ENCODE measurements at regions not wholly inside any gene's neighbourhood (a gene's known extent, or its start where the extent isn't known, plus 50 kb on each side); places are given as distances from the start of the nearest gene placed in this dataset.

DNA sequence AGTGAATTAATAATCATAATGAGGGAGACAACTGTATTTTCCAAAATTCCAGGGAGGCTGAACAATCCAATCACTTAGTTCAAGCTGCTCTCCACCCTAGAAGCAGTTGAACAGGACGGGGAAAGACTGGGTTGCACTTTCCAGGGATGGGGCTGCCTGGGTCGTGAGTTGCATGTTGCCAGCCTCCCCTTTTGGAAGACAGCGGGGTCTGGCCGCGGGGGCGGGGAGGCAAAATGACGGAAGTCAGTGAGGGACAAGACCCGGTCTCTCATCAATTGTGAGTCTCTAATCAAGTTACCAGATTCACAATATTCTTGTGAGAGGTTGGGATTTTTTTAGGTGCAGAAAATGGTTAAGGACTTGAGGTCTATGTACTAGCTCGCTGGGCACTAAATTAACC is 484.1 kb downstream of the ZSWIM6 start:
- TF ChIP-seq TAF1 (IDR thresholded peaks at IDR 0.05; ENCODE audit: borderline replicate concordance, insufficient read depth, low read length) (no peak), FOXP2 (optimal IDR thresholded peaks at IDR 0.05; ENCODE audit: borderline replicate concordance, extremely low read depth, extremely low read length, insufficient read depth) (no peak)

- no peak for TF ChIP-seq SIN3A (IDR thresholded peaks at IDR 0.05; ENCODE audit: borderline replicate concordance, insufficient read depth, low read length)
- no peak for TF ChIP-seq FOXP2 (optimal IDR thresholded peaks at IDR 0.05; ENCODE audit: borderline replicate concordance, extremely low read depth, extremely low read length, insufficient read depth)
- TF ChIP-seq POLR2AphosphoS5 (IDR thresholded peaks at IDR 0.05; ENCODE audit: low read depth, low read length), result no peak
- TF ChIP-seq TAF1 (IDR thresholded peaks at IDR 0.05; ENCODE audit: borderline replicate concordance, insufficient read depth, low read length), result no peak
- TF ChIP-seq, protein P1, sequence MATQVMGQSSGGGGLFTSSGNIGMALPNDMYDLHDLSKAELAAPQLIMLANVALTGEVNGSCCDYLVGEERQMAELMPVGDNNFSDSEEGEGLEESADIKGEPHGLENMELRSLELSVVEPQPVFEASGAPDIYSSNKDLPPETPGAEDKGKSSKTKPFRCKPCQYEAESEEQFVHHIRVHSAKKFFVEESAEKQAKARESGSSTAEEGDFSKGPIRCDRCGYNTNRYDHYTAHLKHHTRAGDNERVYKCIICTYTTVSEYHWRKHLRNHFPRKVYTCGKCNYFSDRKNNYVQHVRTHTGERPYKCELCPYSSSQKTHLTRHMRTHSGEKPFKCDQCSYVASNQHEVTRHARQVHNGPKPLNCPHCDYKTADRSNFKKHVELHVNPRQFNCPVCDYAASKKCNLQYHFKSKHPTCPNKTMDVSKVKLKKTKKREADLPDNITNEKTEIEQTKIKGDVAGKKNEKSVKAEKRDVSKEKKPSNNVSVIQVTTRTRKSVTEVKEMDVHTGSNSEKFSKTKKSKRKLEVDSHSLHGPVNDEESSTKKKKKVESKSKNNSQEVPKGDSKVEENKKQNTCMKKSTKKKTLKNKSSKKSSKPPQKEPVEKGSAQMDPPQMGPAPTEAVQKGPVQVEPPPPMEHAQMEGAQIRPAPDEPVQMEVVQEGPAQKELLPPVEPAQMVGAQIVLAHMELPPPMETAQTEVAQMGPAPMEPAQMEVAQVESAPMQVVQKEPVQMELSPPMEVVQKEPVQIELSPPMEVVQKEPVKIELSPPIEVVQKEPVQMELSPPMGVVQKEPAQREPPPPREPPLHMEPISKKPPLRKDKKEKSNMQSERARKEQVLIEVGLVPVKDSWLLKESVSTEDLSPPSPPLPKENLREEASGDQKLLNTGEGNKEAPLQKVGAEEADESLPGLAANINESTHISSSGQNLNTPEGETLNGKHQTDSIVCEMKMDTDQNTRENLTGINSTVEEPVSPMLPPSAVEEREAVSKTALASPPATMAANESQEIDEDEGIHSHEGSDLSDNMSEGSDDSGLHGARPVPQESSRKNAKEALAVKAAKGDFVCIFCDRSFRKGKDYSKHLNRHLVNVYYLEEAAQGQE (IDR thresholded peaks at IDR 0.05; ENCODE audit: insufficient read depth in 1 of 2, low read depth in 2 of 2, low read length in 2 of 2), result no peak
Observed at GRCh38 chr5:61816585-61817450, 484.8 kb downstream of the ZSWIM6 start.

DNA sequence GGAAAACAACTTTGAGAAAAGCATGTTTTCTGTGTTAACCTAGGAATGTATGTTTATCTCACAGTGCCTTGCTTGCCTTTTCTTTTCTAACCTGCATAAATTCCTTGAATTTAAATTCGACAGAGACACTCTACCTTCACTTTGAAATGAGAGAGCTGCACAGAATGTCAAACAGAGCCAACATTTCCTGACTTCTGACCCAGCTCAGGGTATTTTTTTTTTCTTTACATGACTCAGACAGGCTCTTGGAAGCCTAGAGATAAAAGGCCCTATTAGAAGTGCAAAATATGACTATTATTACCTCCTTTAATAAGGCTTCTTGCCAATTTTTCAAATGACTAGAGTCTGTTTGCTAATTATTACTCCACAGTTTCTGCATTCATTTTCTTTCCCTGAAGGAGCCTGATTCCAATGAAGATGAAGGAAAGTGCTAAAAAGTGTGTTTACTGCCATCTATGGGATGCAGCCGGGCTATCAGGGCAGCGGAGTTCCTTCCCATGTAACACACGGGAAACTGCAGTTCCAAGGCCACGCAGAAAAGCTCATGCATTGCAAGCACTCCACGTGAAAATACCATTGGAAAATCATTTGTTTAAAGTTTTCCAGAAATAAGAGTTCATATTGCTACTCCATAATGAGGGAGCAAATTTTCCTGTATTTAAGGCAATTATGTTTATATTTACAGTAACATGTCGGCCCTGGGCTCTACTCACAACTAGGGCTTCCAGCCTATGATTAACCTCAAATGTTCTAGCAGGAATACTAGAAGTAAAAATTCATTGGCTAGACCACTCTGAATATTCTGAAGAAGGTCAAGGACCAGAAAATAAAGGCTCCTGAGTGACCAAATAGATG is 485.6 kb downstream of the ZSWIM6 start:
- TF ChIP-seq FOXP2 (optimal IDR thresholded peaks at IDR 0.05; ENCODE audit: borderline replicate concordance, extremely low read depth, extremely low read length, insufficient read depth), result no peak
- no peak for TF ChIP-seq POLR2AphosphoS5 (IDR thresholded peaks at IDR 0.05; ENCODE audit: low read depth, low read length)
- no peak for TF ChIP-seq SIN3A (IDR thresholded peaks at IDR 0.05; ENCODE audit: borderline replicate concordance, insufficient read depth, low read length)
- no peak for TF ChIP-seq TAF1 (IDR thresholded peaks at IDR 0.05; ENCODE audit: borderline replicate concordance, insufficient read depth, low read length)
- TF ChIP-seq, protein P1 (IDR thresholded peaks at IDR 0.05; ENCODE audit: insufficient read depth in 1 of 2, low read depth in 2 of 2, low read length in 2 of 2), result no peak

DNA sequence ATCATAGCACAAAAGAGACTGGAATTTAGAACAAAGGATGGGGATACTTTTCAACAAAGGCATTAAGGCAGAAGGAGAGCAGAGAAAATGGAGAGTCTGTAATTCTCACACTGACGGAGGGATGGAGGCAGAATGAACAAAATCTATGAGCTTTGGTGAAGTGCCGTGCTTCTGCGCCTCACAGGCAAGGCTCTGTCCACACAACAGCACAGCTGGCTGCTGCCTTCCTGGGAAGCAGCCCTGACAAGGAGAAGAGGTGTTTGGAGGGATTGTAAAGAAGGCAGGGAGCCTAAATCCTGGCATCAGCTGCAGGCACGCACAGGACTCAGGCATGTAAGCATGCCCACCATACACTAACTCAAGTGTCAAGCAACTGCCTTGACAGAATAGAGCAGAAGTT is 485.2 kb upstream of the KIF2A start:
- no peak for TF ChIP-seq TAF1 (IDR thresholded peaks at IDR 0.05; ENCODE audit: borderline replicate concordance, insufficient read depth, low read length)

DNA sequence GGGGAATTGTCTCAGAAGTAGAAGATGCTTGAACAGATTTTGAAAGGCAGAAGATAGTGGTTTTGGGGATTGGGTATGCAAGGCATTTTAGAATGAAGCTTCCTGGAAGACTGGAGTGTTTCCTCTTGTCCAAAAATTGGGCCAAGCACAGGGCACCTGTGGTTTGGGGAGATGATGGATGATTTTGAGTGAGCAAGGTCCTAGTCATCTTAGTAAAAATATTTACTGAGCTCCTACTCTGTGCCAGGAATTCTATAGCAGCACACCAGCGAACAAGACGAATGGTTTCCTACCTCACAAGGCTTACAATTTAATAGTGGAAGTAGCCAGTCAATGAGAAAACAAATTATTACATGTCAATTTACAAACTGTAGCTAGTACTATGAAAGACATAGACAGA is 484.4 kb upstream of the KIF2A start:
- TF ChIP-seq, protein P1 (IDR thresholded peaks at IDR 0.05; ENCODE audit: insufficient read depth in 1 of 2, low read depth in 2 of 2, low read length in 2 of 2), result no peak
- TF ChIP-seq TAF1 (IDR thresholded peaks at IDR 0.05; ENCODE audit: borderline replicate concordance, insufficient read depth, low read length) (no peak), FOXP2 (optimal IDR thresholded peaks at IDR 0.05; ENCODE audit: borderline replicate concordance, extremely low read depth, extremely low read length, insufficient read depth) (no peak), SIN3A (IDR thresholded peaks at IDR 0.05; ENCODE audit: borderline replicate concordance, insufficient read depth, low read length) (no peak), POLR2AphosphoS5 (IDR thresholded peaks at IDR 0.05; ENCODE audit: low read depth, low read length) (no peak)

- TF ChIP-seq FOXP2 (optimal IDR thresholded peaks at IDR 0.05; ENCODE audit: borderline replicate concordance, extremely low read depth, extremely low read length, insufficient read depth) (no peak), SIN3A (IDR thresholded peaks at IDR 0.05; ENCODE audit: borderline replicate concordance, insufficient read depth, low read length) (no peak), TAF1 (IDR thresholded peaks at IDR 0.05; ENCODE audit: borderline replicate concordance, insufficient read depth, low read length) (no peak), POLR2AphosphoS5 (IDR thresholded peaks at IDR 0.05; ENCODE audit: low read depth, low read length) (no peak)
- TF ChIP-seq, protein P1 (IDR thresholded peaks at IDR 0.05; ENCODE audit: insufficient read depth in 1 of 2, low read depth in 2 of 2, low read length in 2 of 2), result no peak
Observed at GRCh38 chr5:61822584-61822983, 483.4 kb upstream of the KIF2A start.

All from PFSK-1 (cell line).